GM23338 (cell line): ENCODE measurements at regions not wholly inside any gene's neighbourhood (a gene's known extent, or its start where the extent isn't known, plus 50 kb on each side); places are given as distances from the start of the nearest gene placed in this dataset.

Source experiments
- ATAC-seq: fragments of 200-7000 bp; cut with Tn5 transposase; 3 replicates; pipeline ENCODE4 v1.9.1; 2020
- DNase-seq: peaks from one replicate; pipeline ENCODE4 v3.0.0-alpha.2; 2015; ENCODE audit warnings: low spot score
- H2AFZ ChIP-seq: fragments of 200-600 bp; sonication (generic); 2 replicates; pipeline ENCODE4 v1.8.0; 2016; ENCODE audit warnings: antibody characterized with exemption, mild to moderate bottlenecking, moderate library complexity
- H3F3A ChIP-seq: fragments of 200-600 bp; sonication (generic); replicated peaks from 2 replicates; pipeline ENCODE4 v1.8.0; 2017; ENCODE audit warnings: antibody characterized with exemption, mixed run types, low read depth
- H3K27ac ChIP-seq: fragments of 200-600 bp; sonication (generic); 2 replicates; pipeline ENCODE4 v1.6.1; 2016; ENCODE audit warnings: low read depth
- H3K27me3 ChIP-seq: fragments of 200-600 bp; sonication (generic); 2 replicates; pipeline ENCODE4 v1.8.0; 2016; ENCODE audit warnings: mild to moderate bottlenecking, mixed run types, moderate library complexity; ENCODE audit not compliant: insufficient read depth
- H3K36me3 ChIP-seq: fragments of 200-600 bp; sonication (generic); 2 replicates; pipeline ENCODE4 v1.8.0; 2016; ENCODE audit warnings: mild to moderate bottlenecking; ENCODE audit not compliant: insufficient read depth
- H3K4me1 ChIP-seq: fragments of 200-600 bp; sonication (generic); 2 replicates; pipeline ENCODE4 v1.8.0; 2016; ENCODE audit warnings: mild to moderate bottlenecking, moderate library complexity; ENCODE audit not compliant: insufficient read depth
- H3K4me2 ChIP-seq: fragments of 200-600 bp; sonication (generic); 2 replicates; pipeline ENCODE4 v1.7.1; 2017; ENCODE audit warnings: mixed run types
- H3K4me3 ChIP-seq: fragments of 200-600 bp; sonication (generic); 2 replicates; pipeline ENCODE4 v1.6.1; 2016; ENCODE audit warnings: mixed run types
- H3K79me2 ChIP-seq: fragments of 200-600 bp; sonication (generic); replicated peaks from 2 replicates; pipeline ENCODE4 v1.8.0; 2017; ENCODE audit warnings: mild to moderate bottlenecking; ENCODE audit not compliant: insufficient read depth
- H3K9me2 ChIP-seq: fragments of 200-600 bp; sonication (generic); 2 replicates; pipeline ENCODE4 v1.8.0; 2017; ENCODE audit not compliant: insufficient read depth
- H4K20me1 ChIP-seq: fragments of 200-600 bp; sonication (generic); replicated peaks from 2 replicates; pipeline ENCODE4 v1.8.0; 2017; ENCODE audit warnings: mild to moderate bottlenecking; ENCODE audit not compliant: insufficient read depth
- H3K27ac Mint-ChIP-seq: 2 replicates; pipeline ENCODE4 v1.8.0; 2020; ENCODE audit warnings: inconsistent platforms, mild to moderate bottlenecking, moderate library complexity, mixed read lengths
- H3K27me3 Mint-ChIP-seq: 3 replicates; pipeline ENCODE4 v1.8.0; 2022; ENCODE audit warnings: low read depth, mild to moderate bottlenecking, moderate library complexity, mixed read lengths, inconsistent platforms; ENCODE audit not compliant: insufficient read depth, poor library complexity
- H3K36me3 Mint-ChIP-seq: 3 replicates; pipeline ENCODE4 v1.8.0; 2021; ENCODE audit warnings: low read depth, mild to moderate bottlenecking, inconsistent platforms, moderate library complexity, mixed read lengths
- H3K4me1 Mint-ChIP-seq: 3 replicates; pipeline ENCODE4 v1.8.0; 2020; ENCODE audit warnings: mild to moderate bottlenecking, inconsistent platforms, mixed read lengths
- H3K4me3 Mint-ChIP-seq: 3 replicates; pipeline ENCODE4 v1.8.0; 2021; ENCODE audit warnings: moderate library complexity, mild to moderate bottlenecking, inconsistent platforms, mixed read lengths
- H3K9me3 Mint-ChIP-seq: 3 replicates; pipeline ENCODE4 v1.8.0; 2020; ENCODE audit warnings: moderate library complexity, mild to moderate bottlenecking, inconsistent platforms, mixed read lengths
- CREB1 ChIP-seq: fragments of 250-450 bp; sonication (Bioruptor Pico); IDR thresholded peaks from 2 replicates; pipeline ENCODE4 v1.5.0; 2020; ENCODE audit warnings: low read depth, mild to moderate bottlenecking, moderate library complexity
- POLR2AphosphoS5 ChIP-seq: IDR thresholded peaks from 2 replicates; pipeline ENCODE4 v1.6.1; 2016; ENCODE audit warnings: antibody characterized with exemption, low read depth
- REST ChIP-seq: IDR thresholded peaks from one replicate; pipeline ENCODE4 v1.6.1; 2018; ENCODE audit warnings: antibody characterized with exemption; ENCODE audit not compliant: unreplicated experiment
- STAT1 ChIP-seq: IDR thresholded peaks from one replicate; pipeline ENCODE4 v1.6.1; 2016; ENCODE audit warnings: antibody characterized with exemption; ENCODE audit not compliant: unreplicated experiment
- ZNF114 ChIP-seq: fragments of 250-450 bp; sonication (Bioruptor Pico); IDR thresholded peaks from 2 replicates; pipeline ENCODE4 v1.5.0; 2020; ENCODE audit warnings: mild to moderate bottlenecking, moderate library complexity
- ZNF331 ChIP-seq: fragments of 250-450 bp; sonication (Bioruptor Pico); IDR thresholded peaks from 2 replicates; pipeline ENCODE4 v1.5.0; 2020; ENCODE audit warnings: low read depth, mild to moderate bottlenecking, moderate library complexity
- ZNF462 ChIP-seq: fragments of 250-450 bp; sonication (Bioruptor Pico); IDR thresholded peaks from 2 replicates; pipeline ENCODE4 v1.5.0; 2020; ENCODE audit warnings: mild to moderate bottlenecking, moderate library complexity

- TF ChIP-seq REST, result no peak
These were observed 265.2 kb upstream of the PPP2R2D start (continued) for GRCh38 chr10:131635564-131636015.

- peaks cover 3% of the 10 kb centered on the region; the same call in 1 of the 3 replicates for H3K36me3 Mint-ChIP-seq
- Histone ChIP-seq H4K20me1 (no peaks in the 10 kb centered on the region), H3K4me3 (no peak overlapping the region), H3F3A (no peaks in the 10 kb centered on the region), H3K36me3 (no peaks in the 10 kb centered on the region), H3K79me2 (no peaks in the 10 kb centered on the region), H3K9me2 (no peaks in the 10 kb centered on the region), H3K4me1 (peaks cover 2% of the 10 kb centered on the region; the same call in 1 of the 2 replicates), H3K27me3 (no peaks in the 10 kb centered on the region), H2AFZ (no peak overlapping the region), H3K27ac (no peak overlapping the region), H3K4me2 (no peak overlapping the region)
- TF ChIP-seq CREB1 (CRISPR knock-in tag) (no peak), ZNF114 (CRISPR knock-in tag) (no peak)
- no peak overlapping the region for H3K27ac Mint-ChIP-seq
- peaks cover 6% of the 10 kb centered on the region for H3K27me3 Mint-ChIP-seq
- DNase-seq (no peak), ATAC-seq (no peak)
- H3K4me1 Mint-ChIP-seq, result peaks cover 5% of the 10 kb centered on the region
- peaks cover 47% of the 10 kb centered on the region for H3K9me3 Mint-ChIP-seq
- H3K4me3 Mint-ChIP-seq, result no peak overlapping the region
These were observed 264.7 kb upstream of the PPP2R2D start for GRCh38 chr10:131636116-131636515.

- DNase-seq (no peak), ATAC-seq (no peak)
- no peaks in the 10 kb centered on the region for H4K20me1 ChIP-seq
- peaks cover 7% of the 10 kb centered on the region for H3K4me1 ChIP-seq
- H3K27me3 ChIP-seq, result no peaks in the 10 kb centered on the region
- H3K79me2 ChIP-seq, result no peaks in the 10 kb centered on the region
- Mint-ChIP-seq H3K27ac (no peak overlapping the region), H3K4me3 (no peak overlapping the region), H3K27me3 (peaks cover 4% of the 10 kb centered on the region), H3K36me3 (peaks cover 3% of the 10 kb centered on the region; the same call in 1 of the 3 replicates), H3K4me1 (peaks cover 10% of the 10 kb centered on the region), H3K9me3 (peaks cover 40% of the 10 kb centered on the region)
- no peak overlapping the region for H3K4me2 ChIP-seq
- no peaks in the 10 kb centered on the region for H3F3A ChIP-seq
- no peak overlapping the region for H3K4me3 ChIP-seq
- H3K27ac ChIP-seq, result no peak overlapping the region
- no peaks in the 10 kb centered on the region for H3K36me3 ChIP-seq
- no peak overlapping the region for H2AFZ ChIP-seq
- no peaks in the 10 kb centered on the region for H3K9me2 ChIP-seq
- TF ChIP-seq POLR2AphosphoS5, result no peak
- no peak for TF ChIP-seq ZNF331 (CRISPR knock-in tag)
- no peak for TF ChIP-seq ZNF462
- no peak for TF ChIP-seq STAT1
These were observed 263.7 kb upstream of the PPP2R2D start for GRCh38 chr10:131636841-131637724.
